Activated CD8-positive, alpha-beta memory T cell treated with anti-CD3 and anti-CD28 coated beads, Interleukin-2, amount 10 ng/mL, durations not matched to agents 7 days and 5 days (primary cell): ENCODE measurements at regions not wholly inside any gene's neighbourhood (a gene's known extent, or its start where the extent isn't known, plus 50 kb on each side); places are given as distances from the start of the nearest gene placed in this dataset.

Experiments
- ATAC-seq: fragments of 150-1000 bp; cut with Tn5 transposase; one replicate; pipeline ENCODE4 v1.10.0; 2021; ENCODE audit warnings: moderate library complexity
- CTCF ChIA-PET: fragments of 350-600 bp; sonication (Branson Sonifier 250); formaldehyde crosslinking; loops from one replicate; lab custom pipeline; 2021; ENCODE audit warnings: antibody characterized with exemption; lab: Charles Lee
- DNase-seq: peaks from one replicate; pipeline ENCODE4 v3.0.0-alpha.2; 2020
- H3K27ac Mint-ChIP-seq: one replicate; pipeline ENCODE4 v1.8.0; 2021; ENCODE audit warnings: mild to moderate bottlenecking, mixed read lengths
- H3K27me3 Mint-ChIP-seq: one replicate; pipeline ENCODE4 v1.8.0; 2021; ENCODE audit warnings: mixed read lengths
- H3K36me3 Mint-ChIP-seq: one replicate; pipeline ENCODE4 v1.8.0; 2021; ENCODE audit warnings: mild to moderate bottlenecking, mixed read lengths
- H3K4me1 Mint-ChIP-seq: one replicate; pipeline ENCODE4 v1.8.0; 2021; ENCODE audit warnings: mixed read lengths
- H3K4me3 Mint-ChIP-seq: one replicate; pipeline ENCODE4 v1.8.0; 2021; ENCODE audit warnings: mild to moderate bottlenecking, moderate library complexity, mixed read lengths
- H3K9me3 Mint-ChIP-seq: one replicate; pipeline ENCODE4 v1.8.0; 2022; ENCODE audit warnings: low read depth, mixed read lengths

GRCh38 chrX:30973784-30974427, 84.9 kb upstream of the TAB3 start:
- no peak for ATAC-seq
- Mint-ChIP-seq H3K9me3 (no peaks in the 10 kb centered on the region), H3K36me3 (no peaks in the 10 kb centered on the region), H3K27me3 (peaks cover 7% of the 10 kb centered on the region), H3K4me3 (no peak overlapping the region), H3K4me1 (peaks cover 4% of the 10 kb centered on the region), H3K27ac (no peak overlapping the region)
- DNase-seq: no peak
- CTCF ChIA-PET: no interaction called here

GRCh38 chrX:30971774-30972603, 82.9 kb upstream of the TAB3 start:
- no peaks in the 10 kb centered on the region for H3K9me3 Mint-ChIP-seq
- CTCF ChIA-PET: interaction anchor here (0.7 to 1.3 kb wide), 4 partner anchors 13 to 470 kb away, joined by 3 to 4 read pairs (median 3); no protein-coding TSS in a partner anchor

GRCh38 chrX:30967516-30967915, 78.5 kb upstream of the TAB3 start:
- ATAC-seq (no peak), DNase-seq (no peak)
- Mint-ChIP-seq H3K4me3 (no peak overlapping the region), H3K36me3 (no peaks in the 10 kb centered on the region), H3K27me3 (peaks cover 2% of the 10 kb centered on the region), H3K4me1 (peaks cover 4% of the 10 kb centered on the region), H3K27ac (no peak overlapping the region), H3K9me3 (no peaks in the 10 kb centered on the region)
- CTCF ChIA-PET: no interaction called here

More at GRCh38 chrX:30971774-30972603, 82.9 kb upstream of the TAB3 start:
- ATAC-seq (peak; percentile 69), DNase-seq (peak; percentile 40)
- peak overlapping the region; percentile 44 for H3K4me3 Mint-ChIP-seq
- H3K4me1 Mint-ChIP-seq: peaks cover 4% of the 10 kb centered on the region
- no peaks in the 10 kb centered on the region for H3K36me3 Mint-ChIP-seq
- no peak overlapping the region for H3K27ac Mint-ChIP-seq
- peaks cover 4% of the 10 kb centered on the region for H3K27me3 Mint-ChIP-seq

GRCh38 chrX:30965767-30966166, 76.7 kb upstream of the TAB3 start:
- Mint-ChIP-seq H3K4me3 (no peak overlapping the region), H3K36me3 (no peaks in the 10 kb centered on the region)
- CTCF ChIA-PET: no interaction called here

GRCh38 chrX:30961387-30962174, 72.5 kb upstream of the TAB3 start:
- Mint-ChIP-seq H3K9me3 (no peaks in the 10 kb centered on the region), H3K36me3 (no peaks in the 10 kb centered on the region), H3K4me3 (no peak overlapping the region), H3K27ac (no peak overlapping the region), H3K27me3 (no peaks in the 10 kb centered on the region), H3K4me1 (no peaks in the 10 kb centered on the region)
- ATAC-seq: no peak
- CTCF ChIA-PET: no interaction called here
- DNase-seq: no peak

More at GRCh38 chrX:30965767-30966166, 76.7 kb upstream of the TAB3 start:
- H3K27me3 Mint-ChIP-seq: peaks cover 2% of the 10 kb centered on the region
- no peaks in the 10 kb centered on the region for H3K9me3 Mint-ChIP-seq
- H3K27ac Mint-ChIP-seq: no peak overlapping the region
- DNase-seq: no peak
- no peak for ATAC-seq
- no peaks in the 10 kb centered on the region for H3K4me1 Mint-ChIP-seq

- ATAC-seq (no peak), DNase-seq (no peak)
- CTCF ChIA-PET: no interaction called here
- no peaks in the 10 kb centered on the region for H3K9me3 Mint-ChIP-seq
- no peaks in the 10 kb centered on the region for H3K4me1 Mint-ChIP-seq
- H3K4me3 Mint-ChIP-seq: no peak overlapping the region
- no peaks in the 10 kb centered on the region for H3K36me3 Mint-ChIP-seq
- no peak overlapping the region for H3K27ac Mint-ChIP-seq
- no peaks in the 10 kb centered on the region for H3K27me3 Mint-ChIP-seq
Observed at GRCh38 chrX:30957753-30958152, 68.7 kb upstream of the TAB3 start.

- DNase-seq: no peak
- ATAC-seq: no peak
- CTCF ChIA-PET: no interaction called here
- H3K36me3 Mint-ChIP-seq: no peaks in the 10 kb centered on the region
- H3K9me3 Mint-ChIP-seq: no peaks in the 10 kb centered on the region
- no peaks in the 10 kb centered on the region for H3K4me1 Mint-ChIP-seq
- no peak overlapping the region for H3K4me3 Mint-ChIP-seq
- no peaks in the 10 kb centered on the region for H3K27me3 Mint-ChIP-seq
- no peak overlapping the region for H3K27ac Mint-ChIP-seq
Observed at GRCh38 chrX:30955687-30956086, 66.6 kb upstream of the TAB3 start.

GRCh38 chrX:30951003-30951402, 61.9 kb upstream of the TAB3 start:
- no peak for DNase-seq
- no peaks in the 10 kb centered on the region for H3K36me3 Mint-ChIP-seq

GRCh38 chrX:30950391-30950790, 61.3 kb upstream of the TAB3 start:
- Mint-ChIP-seq H3K36me3 (no peaks in the 10 kb centered on the region), H3K27ac (no peak overlapping the region), H3K27me3 (no peaks in the 10 kb centered on the region), H3K9me3 (no peaks in the 10 kb centered on the region), H3K4me3 (no peak overlapping the region), H3K4me1 (no peaks in the 10 kb centered on the region)
- ATAC-seq (no peak), DNase-seq (no peak)
- CTCF ChIA-PET: no interaction called here

More at GRCh38 chrX:30951003-30951402, 61.9 kb upstream of the TAB3 start:
- Mint-ChIP-seq H3K27me3 (no peaks in the 10 kb centered on the region), H3K4me1 (no peaks in the 10 kb centered on the region), H3K4me3 (no peak overlapping the region), H3K27ac (no peak overlapping the region), H3K9me3 (no peaks in the 10 kb centered on the region)
- CTCF ChIA-PET: no interaction called here
- no peak for ATAC-seq

GRCh38 chrX:30949554-30949953, 60.5 kb upstream of the TAB3 start:
- CTCF ChIA-PET: no interaction called here
- H3K36me3 Mint-ChIP-seq: no peaks in the 10 kb centered on the region
- no peaks in the 10 kb centered on the region for H3K4me1 Mint-ChIP-seq
- ATAC-seq (no peak), DNase-seq (no peak)
- no peak overlapping the region for H3K27ac Mint-ChIP-seq
- H3K9me3 Mint-ChIP-seq: no peaks in the 10 kb centered on the region
- H3K4me3 Mint-ChIP-seq: no peak overlapping the region
- H3K27me3 Mint-ChIP-seq: no peaks in the 10 kb centered on the region

GRCh38 chrX:30948626-30949025, 59.6 kb upstream of the TAB3 start:
- H3K9me3 Mint-ChIP-seq: no peaks in the 10 kb centered on the region
- ATAC-seq (no peak), DNase-seq (no peak)
- no peak overlapping the region for H3K27ac Mint-ChIP-seq
- no peaks in the 10 kb centered on the region for H3K4me1 Mint-ChIP-seq
- no peaks in the 10 kb centered on the region for H3K36me3 Mint-ChIP-seq
- CTCF ChIA-PET: no interaction called here
- H3K4me3 Mint-ChIP-seq: no peak overlapping the region
- H3K27me3 Mint-ChIP-seq: no peaks in the 10 kb centered on the region

- H3K4me3 Mint-ChIP-seq: no peak overlapping the region
- ATAC-seq (no peak), DNase-seq (no peak)
- H3K27ac Mint-ChIP-seq: no peak overlapping the region
- no peaks in the 10 kb centered on the region for H3K9me3 Mint-ChIP-seq
- H3K36me3 Mint-ChIP-seq: no peaks in the 10 kb centered on the region
- H3K27me3 Mint-ChIP-seq: no peaks in the 10 kb centered on the region
- no peaks in the 10 kb centered on the region for H3K4me1 Mint-ChIP-seq
- CTCF ChIA-PET: no interaction called here
Observed at GRCh38 chrX:30948051-30948450, 59.0 kb upstream of the TAB3 start.

GRCh38 chrX:30943984-30944383, 54.9 kb upstream of the TAB3 start:
- no peak overlapping the region for H3K4me3 Mint-ChIP-seq
- no peak for ATAC-seq
- no peaks in the 10 kb centered on the region for H3K36me3 Mint-ChIP-seq
- CTCF ChIA-PET: no interaction called here
- no peak for DNase-seq
- H3K9me3 Mint-ChIP-seq: no peaks in the 10 kb centered on the region
- H3K27me3 Mint-ChIP-seq: no peaks in the 10 kb centered on the region
- no peaks in the 10 kb centered on the region for H3K4me1 Mint-ChIP-seq
- no peak overlapping the region for H3K27ac Mint-ChIP-seq
